Fibroblast of upper back skin (primary cell): ENCODE measurements at regions not wholly inside any gene's neighbourhood (a gene's known extent, or its start where the extent isn't known, plus 50 kb on each side); places are given as distances from the start of the nearest gene placed in this dataset.

Experiments
- DNase-seq: peaks from one replicate; pipeline ENCODE4 v3.0.0-alpha.2; 2013

DNA sequence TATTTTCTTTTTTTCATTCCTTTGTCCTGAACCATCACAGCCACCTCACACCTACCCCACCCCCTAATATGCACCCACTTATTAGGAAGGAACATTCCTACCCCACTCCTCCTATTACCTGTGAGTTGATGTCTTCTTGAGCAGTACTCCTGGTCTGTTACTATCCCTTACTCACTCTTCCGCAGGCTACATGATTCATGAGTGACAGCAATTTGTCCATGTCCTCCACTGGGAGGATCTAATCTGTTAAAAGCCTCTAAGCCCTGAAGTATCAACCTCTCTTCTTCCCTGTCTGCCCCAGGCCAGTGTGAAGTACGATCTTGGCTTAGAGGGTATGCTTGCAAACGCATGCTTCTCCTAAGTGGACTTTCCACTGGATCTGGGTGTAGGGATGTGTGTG, 75.6 kb upstream of the RFX8 start:
- no peak for DNase-seq

- no peak for DNase-seq
Observed at GRCh38 chr2:101549371-101549770, 74.5 kb upstream of the RFX8 start.

DNA sequence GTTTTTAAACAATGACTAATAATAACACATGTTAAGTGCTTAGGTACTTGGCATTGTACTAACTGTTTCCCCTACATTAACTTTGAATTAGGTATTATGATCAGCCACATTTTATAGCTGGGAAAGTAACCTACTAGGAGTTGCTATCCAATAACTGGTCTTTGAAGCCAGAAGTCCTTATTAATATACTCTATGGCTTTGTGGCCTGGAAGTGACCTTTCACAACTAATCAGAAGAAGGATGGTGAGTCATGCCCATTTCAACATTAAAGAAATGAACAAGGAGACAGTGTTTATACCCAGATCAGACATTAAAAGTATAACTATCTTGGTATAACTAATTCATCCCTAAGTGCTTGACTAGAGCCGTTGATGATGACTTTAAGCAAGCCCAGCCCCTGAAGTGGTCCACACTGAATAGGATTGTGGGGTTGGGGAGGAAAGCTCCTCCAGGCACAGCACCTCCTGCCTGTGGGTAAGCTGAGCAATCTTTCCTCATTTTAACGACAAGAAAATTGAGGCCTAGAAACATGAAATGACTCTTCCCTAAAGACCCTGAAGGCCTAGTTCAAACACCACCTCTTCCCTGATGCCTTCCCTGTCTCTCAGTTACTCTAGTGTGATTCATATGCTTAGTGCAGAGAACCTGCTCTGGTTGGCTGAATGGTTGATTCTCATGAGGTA, 71.6 kb upstream of the RFX8 start:
- peak; percentile 18 for DNase-seq

GRCh38 chr2:101545950-101546349, 71.0 kb upstream of the RFX8 start:
- no peak for DNase-seq

- peak; percentile 54 for DNase-seq
Observed at GRCh38 chr2:101540518-101540917, 65.6 kb upstream of the RFX8 start.

- DNase-seq = no peak
Observed at GRCh38 chr2:101538076-101538475, 63.2 kb upstream of the RFX8 start.

DNA sequence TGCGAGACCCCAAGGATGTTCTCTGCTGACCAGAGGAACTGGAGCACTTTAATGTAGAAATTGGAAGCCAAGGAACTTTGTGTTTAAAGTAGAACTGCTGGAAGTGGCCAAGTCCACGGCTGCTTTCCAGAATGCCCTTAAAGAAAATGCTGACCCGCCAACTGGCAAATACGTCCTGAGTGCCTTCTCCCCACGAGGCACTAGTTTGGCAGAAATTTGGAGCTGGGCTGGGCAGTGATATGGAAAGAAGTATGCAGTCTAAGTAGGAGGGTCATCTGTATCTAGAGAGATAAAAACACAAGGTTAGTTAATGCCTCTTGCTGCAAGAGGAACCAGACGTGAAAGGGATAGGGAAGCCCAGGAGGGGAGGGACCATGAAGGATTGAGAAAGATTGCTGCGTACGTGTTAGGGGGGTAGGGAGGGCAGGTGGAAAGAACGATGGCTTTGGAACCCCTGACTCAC, 59.3 kb upstream of the RFX8 start:
- DNase-seq = no peak

DNA sequence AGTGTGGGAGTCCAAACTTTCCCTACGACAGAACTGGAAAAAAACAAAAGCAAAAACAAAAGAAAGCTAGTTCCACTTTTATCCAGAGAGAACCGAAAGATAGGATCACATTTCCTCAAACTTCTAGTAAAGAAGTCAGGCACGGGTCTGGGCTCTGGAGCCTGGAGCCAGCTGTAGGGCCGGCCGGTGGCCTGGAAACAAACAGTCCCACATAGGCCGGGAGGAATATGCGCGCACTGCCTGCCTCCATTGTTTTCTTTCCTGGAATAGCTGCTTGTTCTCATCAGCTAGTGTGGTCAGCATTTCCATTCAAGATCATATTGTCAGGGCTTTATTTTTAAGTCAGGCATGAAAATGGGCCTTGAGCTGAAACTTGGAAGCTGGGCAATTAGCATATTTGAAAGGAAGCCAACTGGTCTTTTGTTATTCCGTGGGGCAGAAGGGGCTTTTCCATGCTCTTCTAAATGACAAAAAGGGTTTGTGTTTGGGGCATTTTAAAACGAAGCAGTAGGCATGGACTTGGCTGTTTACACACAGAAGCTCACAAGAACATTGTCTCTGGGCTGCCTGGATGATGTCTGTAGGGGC, 58.7 kb upstream of the RFX8 start:
- DNase-seq = no peak

- DNase-seq = no peak
Observed at GRCh38 chr2:101528501-101528900, 53.6 kb upstream of the RFX8 start.

DNA sequence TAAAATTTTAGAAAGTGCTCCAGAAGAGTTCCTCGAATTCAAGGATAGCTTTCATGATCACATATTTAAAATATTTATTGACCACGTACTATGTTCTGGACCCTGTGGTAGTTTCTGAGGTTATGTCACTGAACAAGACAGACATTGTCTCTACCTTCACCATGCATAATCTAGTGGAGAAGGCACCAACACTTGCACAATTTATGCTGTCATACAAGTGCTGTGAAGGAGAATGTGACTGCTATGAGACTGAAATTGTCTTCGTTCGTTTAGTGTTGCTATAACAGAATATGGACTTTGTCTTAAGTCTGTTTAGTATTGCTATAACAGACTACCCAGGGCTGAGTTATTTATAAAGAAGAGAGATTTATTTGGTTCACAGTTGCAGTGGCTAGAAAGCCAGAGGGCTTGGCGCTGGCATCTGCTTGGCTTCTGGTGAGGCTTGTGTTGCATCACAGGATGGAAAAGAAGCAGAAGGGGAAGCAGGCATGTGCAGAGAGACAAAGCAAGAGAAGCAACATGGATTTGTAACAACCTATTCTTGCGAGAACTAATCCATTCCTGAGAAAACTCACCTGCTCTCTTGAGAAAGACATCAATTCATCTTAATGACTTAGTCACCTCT, 50.0 kb upstream of the RFX8 start:
- DNase-seq = no peak
